GM18511 (cell line): ENCODE measurements at regions not wholly inside any gene's neighbourhood (a gene's known extent, or its start where the extent isn't known, plus 50 kb on each side); places are given as distances from the start of the nearest gene placed in this dataset.

Source experiments
- ATAC-seq: cut with Tn5 transposase; IDR thresholded peaks from one replicate; pipeline ENCODE4 v1.9.1; 2021; ENCODE audit warnings: mild to moderate bottlenecking, moderate library complexity; ENCODE audit not compliant: unreplicated experiment

DNA sequence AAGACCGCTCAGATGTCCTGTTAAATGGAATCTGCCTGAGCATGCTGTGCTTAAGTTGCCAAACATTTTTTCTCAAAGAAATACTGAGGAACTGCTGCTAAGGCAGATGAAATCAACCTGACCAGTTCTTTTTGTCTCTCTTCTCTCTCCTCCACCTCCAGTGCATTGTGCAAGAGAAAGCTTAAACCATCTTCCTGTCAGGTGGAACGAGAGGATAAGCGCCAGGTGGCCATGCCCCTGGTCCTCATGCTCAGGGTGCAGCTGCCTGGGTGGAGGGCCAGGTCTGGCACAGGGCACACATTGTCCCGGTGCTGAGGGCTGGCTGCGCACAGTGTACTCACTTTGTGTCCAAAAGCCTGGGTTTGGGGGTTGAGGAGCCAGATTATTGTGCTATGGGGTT, 176.2 kb upstream of the TP63 start:
- no peak for ATAC-seq

DNA sequence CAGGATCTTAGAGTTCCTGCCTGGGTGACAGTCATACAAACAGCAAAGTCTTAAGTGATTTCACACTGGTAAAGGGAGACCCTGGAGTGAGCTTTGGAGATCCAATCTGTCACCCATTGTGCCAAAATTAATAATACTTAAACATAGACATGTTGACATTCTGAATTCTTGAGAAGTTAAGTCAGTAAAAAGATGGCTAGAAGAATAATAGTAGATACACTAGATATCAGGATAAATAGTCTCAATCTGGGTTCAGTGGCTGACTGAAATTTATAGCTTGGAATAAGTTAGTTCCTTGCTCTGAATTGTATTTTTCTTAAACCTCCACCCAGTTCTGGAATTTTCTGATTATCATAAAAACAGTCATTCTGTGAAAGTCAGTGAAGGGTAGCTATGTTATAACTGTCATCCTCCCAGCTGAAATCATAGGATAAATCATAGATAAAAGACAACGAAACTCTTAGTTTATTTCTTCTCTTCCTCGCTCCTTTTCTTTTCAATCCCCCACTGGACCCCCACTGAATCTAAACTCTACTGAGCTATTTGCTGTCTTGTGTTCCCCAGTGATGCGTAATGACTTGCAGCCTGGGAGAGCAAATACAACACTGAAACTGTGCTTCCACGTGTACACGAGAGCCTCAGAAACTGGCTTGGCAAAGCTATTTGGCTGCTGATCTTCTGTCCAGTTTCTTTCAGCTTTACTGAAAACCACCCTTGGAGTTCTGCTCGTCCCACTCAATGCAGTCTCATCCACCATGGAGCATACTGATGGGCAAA, 175.4 kb upstream of the TP63 start:
- ATAC-seq, result no peak

DNA sequence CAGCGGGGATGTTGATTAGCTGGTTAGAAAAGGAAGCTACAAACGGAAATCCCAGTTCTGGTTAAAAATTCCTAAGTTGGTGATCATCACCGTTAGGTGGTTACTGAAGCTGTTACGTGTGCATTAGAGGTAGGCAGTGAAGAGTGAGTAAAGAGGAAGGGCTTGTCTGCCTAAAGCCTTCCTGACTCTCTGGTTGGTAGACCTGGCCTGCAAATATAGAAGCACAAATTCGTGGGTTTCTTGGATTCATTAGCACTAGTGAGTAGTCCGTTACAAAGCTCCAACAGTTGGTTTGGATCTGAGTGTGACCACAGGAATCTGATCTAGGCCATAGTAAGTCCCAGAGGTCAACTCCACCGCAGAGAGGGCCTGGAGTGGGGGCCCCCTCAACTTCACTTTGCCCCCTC, 174.0 kb upstream of the TP63 start:
- ATAC-seq, result no peak

DNA sequence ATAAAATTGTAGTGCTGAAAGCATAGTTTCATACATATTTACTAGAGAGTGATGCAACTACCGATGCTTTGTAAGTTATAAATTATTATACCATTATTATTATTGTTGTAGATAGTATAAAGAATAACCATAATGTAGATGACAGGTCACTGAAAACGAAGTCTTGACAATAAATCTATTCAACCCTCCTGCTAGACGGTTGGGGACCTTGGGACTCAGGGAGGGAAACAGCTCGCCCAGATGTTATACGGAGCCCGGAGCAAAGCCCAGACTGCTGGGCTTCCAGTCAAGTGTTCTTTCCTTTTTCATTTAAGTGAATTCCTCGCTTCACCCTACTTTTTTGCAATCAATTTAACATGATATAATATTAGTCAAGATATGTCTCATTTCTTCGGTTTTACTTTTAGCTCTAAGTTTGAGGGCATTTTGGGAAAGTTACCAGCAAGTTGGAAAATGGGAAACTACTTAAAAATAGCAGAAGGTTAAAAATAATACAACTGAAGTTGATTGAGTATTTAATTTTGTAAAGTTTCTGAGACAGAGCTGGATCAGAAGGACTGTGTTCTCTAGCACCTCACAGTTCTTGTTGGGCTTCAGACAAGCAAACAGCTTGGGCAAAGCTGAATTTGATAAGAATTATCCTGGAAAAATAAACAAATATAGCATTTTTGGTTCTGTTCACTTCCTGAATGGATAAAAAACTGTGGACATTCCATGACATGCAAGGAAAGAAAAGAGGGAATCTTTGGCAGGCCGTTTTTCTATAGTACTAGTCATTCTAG, 173.4 kb upstream of the TP63 start:
- ATAC-seq, result no peak

DNA sequence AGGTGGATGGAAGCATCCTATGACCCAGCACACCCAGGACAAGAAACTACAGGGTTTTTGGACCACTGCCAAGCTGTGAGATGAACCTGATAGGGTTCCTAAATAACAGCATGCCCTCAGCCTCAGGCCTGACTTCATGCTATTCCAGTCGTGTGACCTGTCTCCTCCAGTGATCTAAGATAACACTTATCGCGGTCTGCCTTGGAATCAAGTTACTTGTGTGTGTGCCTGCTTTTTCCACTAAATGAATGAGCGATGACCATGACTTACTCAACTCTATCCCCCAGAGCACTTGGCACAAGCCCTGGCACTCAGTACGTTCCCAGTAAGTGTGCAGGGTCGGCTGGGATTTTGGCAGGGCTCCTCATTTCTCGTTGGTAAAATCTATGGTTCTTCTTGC, 172.7 kb upstream of the TP63 start:
- ATAC-seq, result no peak

DNA sequence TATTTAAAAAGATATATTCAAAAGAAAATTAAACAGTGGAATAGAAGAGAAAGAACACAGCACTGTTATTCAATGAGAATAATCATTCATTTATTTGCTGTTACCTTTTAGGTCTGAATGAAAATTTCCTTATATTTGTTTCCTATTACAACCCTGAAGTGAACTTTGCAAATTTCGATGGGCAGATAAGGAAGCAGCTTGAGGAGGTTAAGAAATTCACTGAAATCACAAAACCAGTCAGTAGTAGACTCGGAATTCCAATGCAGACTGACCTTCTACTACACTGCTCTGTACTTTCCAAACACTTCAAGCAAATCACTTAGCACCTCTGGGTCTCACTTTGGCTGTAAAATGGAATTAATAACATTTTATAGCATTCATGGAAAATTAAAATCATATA, 172.0 kb upstream of the TP63 start:
- no peak for ATAC-seq

DNA sequence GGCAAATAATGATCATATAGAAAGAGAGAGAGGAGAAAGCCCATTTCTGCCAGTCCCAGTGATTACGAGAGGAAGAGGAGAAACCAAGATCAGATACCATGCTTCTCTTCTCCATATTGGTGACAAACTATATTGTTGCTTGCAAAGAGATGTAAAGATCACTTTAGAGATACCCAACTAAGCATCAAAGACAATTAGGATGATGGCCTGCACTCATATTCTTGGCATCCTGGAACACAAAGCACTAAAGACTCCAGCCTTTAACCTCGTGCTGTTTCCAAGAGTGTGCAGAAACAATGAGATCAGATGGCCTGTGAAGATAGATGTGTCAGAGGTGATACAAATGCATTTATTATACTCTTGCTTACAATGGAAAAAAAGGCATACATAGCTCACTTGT, 170.7 kb upstream of the TP63 start:
- ATAC-seq, result no peak

DNA sequence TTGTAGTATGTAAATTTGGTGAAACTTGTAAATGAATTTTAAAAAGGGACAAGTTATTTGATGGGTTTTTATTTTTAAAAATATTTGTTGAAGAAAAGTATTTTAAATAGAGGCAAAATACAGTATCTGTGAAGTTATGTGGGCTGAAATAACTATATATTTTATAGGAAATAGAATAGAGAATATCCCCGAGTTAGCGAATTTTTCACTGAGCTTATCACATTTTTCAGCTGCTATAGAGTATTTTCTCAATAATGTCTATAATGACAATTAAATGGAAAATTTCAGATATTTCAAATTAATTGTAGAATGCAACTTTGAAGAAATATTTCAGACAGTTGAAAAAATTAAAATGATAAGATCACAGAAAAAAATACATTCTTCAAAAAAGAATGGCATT, 166.4 kb upstream of the TP63 start:
- no peak for ATAC-seq

DNA sequence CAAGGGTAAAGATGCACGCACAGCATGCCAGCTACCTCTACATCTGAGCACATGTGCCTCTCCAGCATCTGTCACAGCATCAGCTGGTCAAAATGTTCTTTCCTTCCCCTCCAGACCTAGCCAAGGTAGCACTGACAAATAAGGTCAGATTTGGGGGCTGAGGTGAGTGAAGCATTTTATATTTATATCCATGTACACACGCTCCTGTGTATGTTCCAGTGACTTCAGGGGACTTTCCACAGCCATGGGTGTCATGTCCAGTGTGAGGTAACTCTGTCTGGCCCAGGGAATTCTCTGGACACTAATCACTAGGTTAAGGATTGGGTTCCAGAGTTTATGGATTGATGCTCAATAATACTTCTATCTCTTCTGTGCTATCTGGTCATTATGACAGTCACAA, 165.2 kb upstream of the TP63 start:
- ATAC-seq, result no peak

DNA sequence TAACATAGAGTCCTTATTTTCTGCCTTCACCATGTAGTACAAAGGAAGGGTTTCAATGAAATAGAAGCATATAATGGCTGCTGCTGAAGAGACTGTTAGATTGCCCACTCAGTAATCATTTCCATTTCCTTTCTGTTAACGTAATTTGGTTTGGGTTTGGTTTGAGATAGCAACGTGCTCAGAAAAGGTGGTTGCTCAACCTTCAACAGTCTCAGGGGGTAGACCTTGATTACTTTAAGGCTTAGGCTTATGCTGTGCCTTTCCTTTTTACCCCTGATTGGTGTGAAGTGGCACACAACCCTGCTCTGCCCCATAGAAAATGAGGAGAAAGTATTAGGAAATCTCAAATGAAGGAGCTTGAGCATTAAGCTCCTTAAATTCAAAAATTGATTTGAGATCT, 163.7 kb upstream of the TP63 start:
- no peak for ATAC-seq

DNA sequence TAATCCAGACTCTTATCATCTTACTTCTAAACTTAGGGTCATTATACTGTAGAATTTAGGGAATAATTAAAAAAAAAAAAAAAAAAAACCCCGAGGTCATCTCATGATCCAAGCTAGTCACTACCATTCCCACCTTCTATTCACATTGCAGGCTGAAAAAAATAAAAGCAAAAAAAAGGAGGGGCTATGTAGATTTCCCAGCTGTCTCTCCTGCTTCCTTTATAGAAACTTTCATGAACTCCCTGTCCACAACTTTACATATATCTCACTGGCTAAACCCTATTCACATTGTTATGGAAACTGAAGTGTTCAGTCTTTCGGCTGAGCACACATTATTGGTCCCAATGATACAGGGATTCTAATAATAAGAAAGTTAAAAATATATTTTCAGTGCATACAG, 156.2 kb upstream of the TP63 start:
- ATAC-seq, result no peak

DNA sequence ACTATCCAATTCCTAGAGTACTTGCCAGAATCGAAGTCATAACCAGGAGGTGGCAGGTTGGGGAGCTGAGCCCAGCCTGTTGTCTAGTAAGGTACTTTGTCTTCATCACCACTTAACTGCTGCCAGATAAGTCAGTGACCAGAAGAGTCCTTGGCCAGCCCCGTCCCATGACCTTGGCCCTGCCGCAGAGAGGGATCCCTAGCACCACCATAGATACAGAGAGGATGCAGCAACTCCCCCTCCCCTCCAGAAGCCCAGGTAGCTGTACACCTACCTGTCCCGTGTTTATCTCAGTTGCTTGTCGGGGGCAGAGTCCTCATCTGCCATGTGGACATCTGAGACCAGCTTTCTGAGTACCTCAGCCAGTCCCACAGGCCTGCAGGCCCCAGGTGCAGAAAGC, 153.6 kb upstream of the TP63 start:
- no peak for ATAC-seq

DNA sequence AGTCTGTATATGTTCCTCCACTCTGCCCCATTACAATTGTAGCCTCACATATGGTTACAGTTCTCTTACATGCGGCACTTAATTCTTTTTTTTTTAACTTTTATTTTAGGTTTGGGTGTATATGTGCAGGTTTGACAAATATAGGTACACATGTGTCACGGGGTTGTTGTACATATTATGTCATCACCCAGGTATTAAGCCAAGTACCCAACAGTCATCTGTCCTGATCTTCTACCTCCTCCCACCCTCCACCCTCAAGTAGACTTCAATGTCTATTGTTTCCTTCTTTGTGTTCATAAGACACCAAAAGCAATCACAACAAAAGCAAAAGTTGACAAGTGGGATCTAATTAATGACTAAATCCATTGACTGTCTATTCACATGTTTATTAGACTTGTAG, 144.6 kb upstream of the TP63 start:
- no peak for ATAC-seq

DNA sequence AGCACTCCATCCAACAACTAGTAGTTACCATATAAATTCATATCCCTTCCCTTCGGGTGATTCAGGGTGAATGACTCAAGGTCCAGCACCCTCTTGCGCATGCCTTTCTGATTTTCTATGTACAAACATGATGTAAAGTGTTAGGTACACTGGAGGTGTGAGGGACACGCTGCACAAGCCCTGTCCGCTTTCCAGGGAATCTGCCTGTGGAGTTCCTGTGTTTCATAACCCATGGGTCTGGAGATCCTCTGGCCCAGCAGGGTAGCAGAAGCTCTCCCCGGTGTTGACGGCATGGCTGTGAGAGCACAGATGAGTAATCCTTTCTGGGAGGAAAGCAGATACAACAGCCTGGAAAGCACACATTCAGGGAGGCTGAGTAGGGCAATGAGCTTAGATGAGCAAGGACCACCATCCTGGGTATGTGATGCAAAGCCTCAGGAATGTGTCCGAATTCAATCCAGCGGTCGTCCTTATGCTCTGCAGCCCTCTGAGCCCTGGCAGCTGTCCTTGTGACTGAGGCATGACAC, 142.9 kb upstream of the TP63 start:
- ATAC-seq, result no peak

DNA sequence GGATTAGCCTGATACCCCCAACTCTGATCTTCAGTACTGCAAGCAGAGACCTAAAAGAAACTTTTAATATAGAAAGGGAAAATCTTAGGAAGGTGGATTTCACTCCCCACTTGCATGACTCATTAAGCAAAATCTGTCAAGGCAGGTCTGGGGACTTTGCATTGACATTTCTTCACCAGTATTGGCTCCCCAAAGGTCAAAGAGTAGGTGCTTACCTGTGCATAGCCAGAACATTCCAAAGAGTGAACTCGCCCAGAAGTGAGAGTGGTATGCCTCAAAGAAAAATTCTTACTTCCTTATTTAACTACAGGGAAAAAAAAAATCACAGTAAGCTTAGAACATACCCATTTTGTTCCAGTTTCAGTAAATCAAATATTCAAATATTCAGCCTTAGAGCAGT, 140.9 kb upstream of the TP63 start:
- no peak for ATAC-seq

DNA sequence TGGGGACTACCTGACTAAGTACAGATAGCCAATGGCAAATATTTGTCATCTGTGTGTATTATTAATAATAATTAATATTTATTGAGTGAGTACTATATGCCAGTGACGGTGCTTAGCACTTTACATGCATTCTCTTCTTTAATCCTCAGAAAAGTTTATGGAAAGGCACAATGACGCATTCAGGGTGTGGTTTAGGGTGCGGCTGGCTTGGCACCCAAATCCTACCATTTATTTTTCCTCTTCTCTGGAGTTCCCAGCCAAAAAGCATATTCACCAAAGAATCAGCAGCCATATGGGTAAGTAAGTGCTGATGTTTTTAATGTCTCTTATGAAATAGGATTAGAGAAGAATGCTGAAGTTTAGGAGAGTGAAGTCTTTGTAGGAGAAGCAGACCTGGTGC, 140.4 kb upstream of the TP63 start:
- ATAC-seq, result no peak

DNA sequence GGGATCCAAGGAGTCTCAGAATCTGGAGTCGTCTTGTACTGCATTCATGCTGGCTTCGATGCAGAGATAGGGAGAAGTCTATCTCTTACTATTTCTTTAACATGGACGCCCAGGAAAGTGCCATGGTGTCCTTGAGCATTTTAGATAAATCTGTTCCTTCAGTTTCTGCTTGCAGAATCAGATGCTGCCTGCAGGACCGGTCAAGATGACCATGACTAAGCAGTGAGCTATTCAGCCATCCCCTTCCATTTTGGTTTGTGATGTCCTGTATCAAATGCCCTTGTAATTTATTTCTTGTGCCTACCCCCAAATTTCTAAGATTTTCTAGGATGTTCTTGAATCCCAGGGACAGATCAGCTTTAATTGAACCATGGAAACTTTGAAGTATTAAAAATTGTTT, 139.4 kb upstream of the TP63 start:
- ATAC-seq, result no peak

DNA sequence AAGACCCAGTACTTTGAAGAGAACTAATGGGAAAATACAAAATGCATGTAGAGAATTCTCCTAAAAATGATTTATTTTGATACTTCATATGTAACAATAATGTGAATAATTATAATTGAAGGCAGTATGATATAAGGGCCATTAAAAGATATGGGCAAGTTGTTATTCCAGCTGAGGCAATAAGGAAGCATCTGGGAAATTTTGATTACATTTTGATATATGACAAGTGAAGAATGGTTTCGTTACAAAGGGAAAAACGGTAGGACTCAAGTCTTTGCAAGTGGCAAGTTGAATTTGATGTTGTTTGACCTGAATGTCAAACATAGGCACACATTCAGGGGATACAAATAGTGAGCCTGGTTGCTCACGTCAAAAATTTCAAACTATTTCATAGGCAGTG, 137.9 kb upstream of the TP63 start:
- no peak for ATAC-seq

DNA sequence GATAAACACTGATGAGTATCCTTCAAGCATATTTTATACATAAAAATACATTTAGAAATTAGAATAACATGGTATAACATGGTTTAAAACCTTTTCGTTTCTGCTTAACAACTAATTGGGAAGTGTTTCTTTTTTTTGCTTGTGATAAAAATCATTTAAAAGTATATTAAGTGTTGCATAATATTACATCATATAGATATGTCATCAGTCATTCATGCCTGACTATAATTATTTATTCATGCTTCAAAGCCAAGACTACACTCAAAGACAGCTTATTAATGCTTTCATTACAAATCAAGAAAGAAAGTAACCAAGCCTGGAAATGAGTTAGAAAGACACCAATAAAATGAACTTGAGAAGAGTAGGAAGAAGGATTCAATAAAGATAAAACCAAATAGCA, 136.6 kb upstream of the TP63 start:
- no peak for ATAC-seq

DNA sequence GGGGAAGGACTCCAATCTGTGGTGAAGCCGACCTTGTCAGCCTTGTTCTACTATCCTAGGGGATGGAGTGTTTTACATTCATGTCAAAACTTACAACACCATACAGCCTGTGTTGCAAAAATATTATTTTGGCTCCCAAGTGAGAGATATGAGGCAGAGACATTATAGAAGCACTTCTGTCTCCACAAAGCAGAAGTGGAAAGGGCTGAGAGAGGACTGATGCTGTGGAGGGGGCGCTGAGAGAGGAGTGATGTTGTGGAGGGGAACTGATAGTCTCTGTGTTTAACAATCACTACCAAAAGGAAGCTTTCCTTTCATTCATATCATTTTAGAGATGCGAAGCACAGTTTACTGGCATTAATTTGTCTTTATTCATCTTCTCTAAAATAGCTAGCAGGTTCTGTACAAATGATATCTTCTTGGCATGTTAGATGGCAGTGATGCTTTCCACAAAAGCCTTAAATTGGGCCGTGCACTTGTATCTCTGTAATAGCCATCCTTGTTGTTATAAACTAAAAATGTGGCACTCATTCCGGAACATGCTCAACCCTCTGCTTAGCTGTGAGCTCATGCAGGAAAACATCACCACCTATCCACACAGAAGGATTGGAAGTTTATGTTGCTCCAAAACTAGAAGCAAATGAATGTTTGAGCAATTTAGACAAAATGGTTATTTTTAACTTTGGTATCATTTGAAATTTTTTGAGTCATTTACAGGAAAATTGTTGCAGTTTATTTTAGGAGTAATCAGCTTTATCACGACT, 134.6 kb upstream of the TP63 start:
- ATAC-seq, result no peak

DNA sequence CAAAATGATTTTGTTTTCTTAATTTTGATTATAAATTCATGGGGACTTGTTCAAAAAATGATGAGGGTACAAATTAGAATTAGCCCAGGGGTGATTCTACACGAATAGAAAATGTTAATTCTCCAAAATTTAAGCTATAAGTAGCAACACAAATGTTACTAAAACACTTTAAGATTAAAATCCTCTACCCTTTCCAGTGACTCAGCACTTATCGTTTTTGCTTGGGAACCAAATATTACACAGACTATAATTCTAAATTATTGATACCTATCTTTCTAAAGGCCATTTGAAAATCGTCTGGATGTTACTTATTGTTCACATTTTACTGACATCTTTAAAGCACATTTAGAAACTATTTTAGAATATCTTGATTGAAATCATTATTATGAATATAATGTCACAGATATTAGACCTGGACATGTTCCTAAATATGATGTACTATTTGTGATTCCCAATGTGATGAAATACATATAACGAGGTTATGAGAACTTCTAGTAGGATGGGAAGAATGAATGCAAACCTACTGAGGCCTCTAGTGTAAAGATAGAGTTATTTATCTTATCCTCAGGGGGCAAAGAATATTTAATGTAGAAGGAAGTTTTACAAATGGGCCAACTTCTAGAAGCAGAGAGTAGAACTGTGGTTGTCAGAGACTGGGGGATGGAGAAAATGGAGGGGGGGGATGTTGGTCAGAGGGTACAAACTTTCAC, 132.0 kb upstream of the TP63 start:
- no peak for ATAC-seq
